K562 (cell line): ENCODE measurements at regions not wholly inside any gene's neighbourhood (a gene's known extent, or its start where the extent isn't known, plus 50 kb on each side); places are given as distances from the start of the nearest gene placed in this dataset.

Experiments used
- ATAC-seq: fragments of 200-7000 bp; cut with Tn5 transposase; 3 replicates; pipeline ENCODE4 v1.9.1; 2020; ENCODE audit warnings: moderate library complexity
- BruUV-seq: library from RNA; stranded (reverse); fragments of 400-500 nt; replicated peaks from 2 replicates; lab custom pipeline; 2021; lab: Mats Ljungman, UMichigan
- CTCF ChIA-PET: fragments of 300-600 bp; formaldehyde crosslinking; extraction: SDS; loops from one replicate; lab custom pipeline; 2021; ENCODE audit warnings: low intra/inter-chr PET ratio; lab: Yijun Ruan, JAX
- POLR2A ChIA-PET: fragments of 300-600, 350-650 bp; sonication (Branson Sonifier 250); formaldehyde crosslinking; extraction: SDS; loops from one replicate; lab custom pipeline; 2021; ENCODE audit warnings: antibody characterized with exemption, inconsistent platforms; lab: Yijun Ruan, JAX
- DNase-seq, 4 experiments: peaks; one replicate each; pipeline versions ENCODE4 v3.0.0 to v3.0.0-alpha.2; 2011 to 2018; ENCODE audit warnings: low spot score in 3 of 4, mixed read lengths in 3 of 4; ENCODE audit errors: extremely low read depth in 1 of 4
- FAIRE-seq: peaks from 2 replicates; lab custom pipeline; 2011; peaks lifted over from hg19 to GRCh38; lab: Jason Lieb, UNC
- H2AFZ ChIP-seq: 2 replicates; pipeline ENCODE4 v1.6.0; 2011; ENCODE audit warnings: low read depth, low read length, control low read depth, inconsistent platforms
- H3K27ac ChIP-seq: fragments of 200-600 bp; 3 replicates; pipeline ENCODE4 v1.8.0; 2011; ENCODE audit warnings: low read depth, mild to moderate bottlenecking, control low read depth, inconsistent platforms, low read length, moderate library complexity, mixed read lengths; ENCODE audit errors: extremely low read depth
- H3K27me3 ChIP-seq, 2 experiments: fragments of 300-600 bp in 1 of 2; 2 replicates in 1 of 2; 3 replicates in 1 of 2; pipeline versions ENCODE4 v1.6.0 to v1.8.0; 2011; ENCODE audit warnings: inconsistent platforms in 2 of 2, low read length in 2 of 2, mild to moderate bottlenecking in 1 of 2, mixed read lengths in 1 of 2, moderate library complexity in 1 of 2; ENCODE audit not compliant: control insufficient read depth in 2 of 2, insufficient read depth in 2 of 2
- H3K36me3 ChIP-seq: fragments of 300-600 bp; 3 replicates; pipeline ENCODE4 v1.8.0; 2011; ENCODE audit warnings: mild to moderate bottlenecking, low read length, inconsistent platforms; ENCODE audit not compliant: control insufficient read depth, insufficient read depth
- H3K4me1 ChIP-seq, 2 experiments: fragments of 200-600 bp in 1 of 2; replicated peaks in 1 of 2; 2 replicates in 1 of 2; 3 replicates in 1 of 2; pipeline versions ENCODE4 v1.5.1 to v1.8.0; 2011; ENCODE audit warnings: inconsistent platforms in 2 of 2, low read length in 2 of 2, mild to moderate bottlenecking in 1 of 2, mixed read lengths in 1 of 2, moderate library complexity in 1 of 2; ENCODE audit not compliant: control insufficient read depth in 2 of 2, insufficient read depth in 2 of 2
- H3K4me2 ChIP-seq: 2 replicates; pipeline ENCODE4 v1.6.1; 2011; ENCODE audit warnings: low read length, control low read depth, inconsistent platforms, mixed read lengths; ENCODE audit not compliant: insufficient read depth
- H3K4me3 ChIP-seq: fragments of 200-600 bp; sonication (generic), shearing (Covaris generic); 2 replicates; pipeline ENCODE4 v1.5.1; 2016; ENCODE audit warnings: control low read depth, inconsistent platforms
- H3K79me2 ChIP-seq: fragments of 200-600 bp; 3 replicates; pipeline ENCODE4 v1.8.0; 2011; ENCODE audit warnings: low read length, inconsistent platforms; ENCODE audit not compliant: control insufficient read depth, insufficient read depth
- H3K9ac ChIP-seq, 2 experiments: 2 replicates each; pipeline versions ENCODE4 v1.6.0 to v1.6.1; 2011; ENCODE audit warnings: low read depth in 2 of 2, low read length in 2 of 2, control low read depth in 1 of 2, inconsistent platforms in 1 of 2, mild to moderate bottlenecking in 1 of 2, mixed read lengths in 1 of 2; ENCODE audit not compliant: insufficient read depth in 1 of 2
- H3K9me1 ChIP-seq: one replicate; pipeline ENCODE4 v1.6.0; 2011; ENCODE audit warnings: inconsistent platforms, mild to moderate bottlenecking, low read length, moderate library complexity; ENCODE audit not compliant: control insufficient read depth, insufficient read depth
- H3K9me3 ChIP-seq: replicated peaks from 2 replicates; pipeline ENCODE4 v1.5.1; 2011; ENCODE audit warnings: low read depth, low read length, inconsistent platforms; ENCODE audit not compliant: control insufficient read depth, insufficient read depth
- H4K20me1 ChIP-seq: replicated peaks from 2 replicates; pipeline ENCODE4 v1.6.1; 2011; ENCODE audit warnings: low read length, inconsistent platforms, mixed read lengths; ENCODE audit not compliant: control insufficient read depth, insufficient read depth
- ARHGAP35 ChIP-seq: fragments of 450-650 bp; IDR thresholded peaks from 2 replicates; pipeline ENCODE4 v1.6.1; 2018; ENCODE audit not compliant: partially characterized antibody
- MTF1 ChIP-seq: fragments of 250-450 bp; sonication (Bioruptor Pico); IDR thresholded peaks from 2 replicates; pipeline ENCODE4 v1.9.0; 2021; ENCODE audit warnings: moderate library complexity, mild to moderate bottlenecking, inconsistent platforms, borderline replicate concordance
- NR2C1 ChIP-seq, 2 experiments: fragments of 450-650 bp; IDR thresholded peaks; 2 replicates each; pipeline ENCODE4 v1.6.1; 2017; ENCODE audit warnings: mild to moderate bottlenecking in 2 of 2, antibody characterized with exemption in 1 of 2, inconsistent platforms in 1 of 2, missing compliant biosample characterization in 1 of 2, missing genetic modification characterization in 1 of 2
- NRF1 ChIP-seq, 2 experiments: fragments of 450-650 bp; IDR thresholded peaks in 1 of 2; conservative IDR thresholded peaks in 1 of 2; 2 replicates each; pipeline ENCODE4 v1.6.1; 2014; ENCODE audit warnings: mild to moderate bottlenecking in 2 of 2
- RAD51 ChIP-seq: fragments of 450-650 bp; IDR thresholded peaks from 2 replicates; pipeline ENCODE4 v1.7.1; 2016; ENCODE audit warnings: low read depth, mild to moderate bottlenecking, borderline replicate concordance
- SMAD1 ChIP-seq: fragments of 150-350 bp; IDR thresholded peaks from 2 replicates; pipeline ENCODE4 v1.6.1; 2014; ENCODE audit warnings: low read length, low read depth; ENCODE audit not compliant: partially characterized antibody
- ZFPM2 ChIP-seq: fragments of 250-450 bp; sonication (Bioruptor Pico); IDR thresholded peaks from 2 replicates; pipeline ENCODE4 v1.5.1; 2022; ENCODE audit warnings: mild to moderate bottlenecking
- ZNF146 ChIP-seq: IDR thresholded peaks from one replicate; pipeline ENCODE4 v1.6.1; 2018; ENCODE audit warnings: missing compliant biosample characterization; ENCODE audit not compliant: unreplicated experiment
- ZNF165 ChIP-seq: fragments of 250-450 bp; sonication (Bioruptor Pico); IDR thresholded peaks from 2 replicates; pipeline ENCODE4 v1.4.0; 2020; ENCODE audit warnings: borderline replicate concordance
- ZNF699 ChIP-seq: fragments of 250-450 bp; sonication (Bioruptor Pico); IDR thresholded peaks from 2 replicates; pipeline ENCODE4 v1.8.0; 2021; ENCODE audit warnings: mild to moderate bottlenecking, moderate library complexity; ENCODE audit not compliant: insufficient replicate concordance
- ZNF77 ChIP-seq: fragments of 250-450 bp; sonication (Bioruptor Pico); IDR thresholded peaks from 2 replicates; pipeline ENCODE4 v1.5.0; 2020
- ZNF785 ChIP-seq: fragments of 250-450 bp; sonication (Bioruptor Pico); IDR thresholded peaks from 2 replicates; pipeline ENCODE4 v1.4.0; 2020; ENCODE audit warnings: mild to moderate bottlenecking
- ZSCAN29 ChIP-seq: fragments of 450-650 bp; IDR thresholded peaks from 2 replicates; pipeline ENCODE4 v1.6.1; 2017
- in situ Hi-C: fragments of 300-500 bp; cut with MboI; formaldehyde crosslinking; loops from 4 replicates; pipeline ENCODE4 v1.15.0; 2018; ENCODE audit warnings: inconsistent platforms, mixed read lengths
- intact Hi-C: fragments of 100-400 bp; cut with micrococcal nuclease; formaldehyde crosslinking; loops from 2 replicates; pipeline ENCODE4 v1.14.2; 2022
- TF ChIP-seq, protein P1 (sequence below), 2 experiments: fragments of 450-650 bp in 1 of 2; sonication (generic) in 1 of 2; formaldehyde crosslinking; conservative IDR thresholded peaks; 2 replicates each; pipeline versions ENCODE4 v1.4.0 to v1.8.1; 2020 to 2022; ENCODE audit warnings: mild to moderate bottlenecking in 1 of 2, missing genetic modification reagents in 1 of 2
- TF ChIP-seq, protein P2 (sequence below), 2 experiments: fragments of 200-800 bp in 1 of 2; sonication (Bioruptor generic) in 1 of 2; sonication (generic) in 1 of 2; formaldehyde crosslinking in 1 of 2; IDR thresholded peaks in 1 of 2; conservative IDR thresholded peaks in 1 of 2; 2 replicates each; pipeline versions ENCODE4 v1.5.0 to v1.6.1; 2016 to 2020; ENCODE audit warnings: missing compliant biosample characterization in 1 of 2, missing genetic modification characterization in 1 of 2, missing genetic modification reagents in 1 of 2
- TF ChIP-seq, protein P3 (sequence below): fragments of 250-450 bp; sonication (Bioruptor Pico); IDR thresholded peaks from 2 replicates; pipeline ENCODE4 v1.9.0; 2021; ENCODE audit warnings: mild to moderate bottlenecking

DNA sequence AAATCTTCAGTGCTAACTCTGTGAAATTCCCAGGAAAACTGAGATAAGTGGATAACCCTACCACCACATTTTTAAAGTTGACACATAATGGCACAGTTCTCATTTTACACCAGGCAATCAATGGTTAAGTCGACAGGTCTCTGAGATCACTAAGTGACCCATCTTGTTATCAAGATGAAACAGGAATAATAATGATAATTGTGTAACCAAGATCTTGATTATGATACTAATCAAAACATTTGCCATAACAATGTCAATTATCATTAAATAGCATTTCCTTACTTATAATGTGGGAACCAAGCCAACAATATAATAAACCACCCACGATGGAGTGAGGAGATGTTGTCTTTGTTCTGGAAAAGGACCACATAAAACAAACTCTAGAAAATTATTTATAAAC lies 541.6 kb downstream of the TFAP2B start (continued):
- TF ChIP-seq NRF1 (conservative IDR thresholded peaks at IDR 0.05 in 1 of 2, IDR thresholded peaks at IDR 0.05 in 1 of 2) (no peak), ZNF699 (no peak), SMAD1 (no peak), MTF1 (CRISPR knock-in tag) (no peak), RAD51 (no peak), NR2C1 (IDR thresholded peaks at IDR 0.05) (no peak), NR2C1 (tag; IDR thresholded peaks at IDR 0.05) (no peak)
- TF ChIP-seq, protein P1, sequence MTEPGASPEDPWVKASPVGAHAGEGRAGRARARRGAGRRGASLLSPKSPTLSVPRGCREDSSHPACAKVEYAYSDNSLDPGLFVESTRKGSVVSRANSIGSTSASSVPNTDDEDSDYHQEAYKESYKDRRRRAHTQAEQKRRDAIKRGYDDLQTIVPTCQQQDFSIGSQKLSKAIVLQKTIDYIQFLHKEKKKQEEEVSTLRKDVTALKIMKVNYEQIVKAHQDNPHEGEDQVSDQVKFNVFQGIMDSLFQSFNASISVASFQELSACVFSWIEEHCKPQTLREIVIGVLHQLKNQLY (CRISPR knock-in tag; conservative IDR thresholded peaks at IDR 0.05) = no peak

DNA sequence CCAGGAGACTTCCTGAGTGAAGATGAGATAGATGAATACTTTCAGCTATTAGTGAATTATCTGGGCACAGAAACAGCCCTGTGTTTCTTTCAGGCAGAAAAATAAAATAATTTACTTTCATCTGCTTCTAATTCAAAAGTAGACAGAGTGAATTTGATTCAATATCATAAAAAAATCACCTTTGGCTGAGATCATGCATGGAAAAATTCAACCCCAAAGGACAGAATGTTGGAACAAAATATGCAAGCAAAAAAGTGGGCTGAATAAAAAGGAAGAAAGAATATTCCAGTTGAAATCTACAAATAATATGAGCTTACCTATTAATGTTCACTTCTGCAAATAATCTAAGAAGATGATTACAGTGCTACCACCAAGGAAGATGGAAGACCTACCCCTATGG lies 546.9 kb downstream of the TFAP2B start:
- intact Hi-C loops (no loop called here), in situ Hi-C loops (no loop called here)
- no peaks in the 10 kb centered on the region for H3K9me1 ChIP-seq
- no peak for DNase-seq
- H3K27me3 ChIP-seq = no peaks in the 10 kb centered on the region
- H2AFZ ChIP-seq = no peak overlapping the region
- CTCF ChIA-PET = no interaction called here
- H4K20me1 ChIP-seq = no peaks in the 10 kb centered on the region
- H3K4me1 ChIP-seq = no peaks in the 10 kb centered on the region
- no peak for ATAC-seq
- POLR2A ChIA-PET = no interaction called here
- no peak overlapping the region for H3K4me2 ChIP-seq
- TF ChIP-seq ZNF165 (CRISPR knock-in tag) (no peak), ZNF77 (no peak), ZSCAN29 (no peak), ZFPM2 (CRISPR knock-in tag) (no peak), ARHGAP35 (no peak), ZNF146 (CRISPR knock-in tag) (no peak), NRF1 (conservative IDR thresholded peaks at IDR 0.05 in 1 of 2, IDR thresholded peaks at IDR 0.05 in 1 of 2) (no peak), ZNF785 (CRISPR knock-in tag) (no peak)
- TF ChIP-seq, protein P2, sequence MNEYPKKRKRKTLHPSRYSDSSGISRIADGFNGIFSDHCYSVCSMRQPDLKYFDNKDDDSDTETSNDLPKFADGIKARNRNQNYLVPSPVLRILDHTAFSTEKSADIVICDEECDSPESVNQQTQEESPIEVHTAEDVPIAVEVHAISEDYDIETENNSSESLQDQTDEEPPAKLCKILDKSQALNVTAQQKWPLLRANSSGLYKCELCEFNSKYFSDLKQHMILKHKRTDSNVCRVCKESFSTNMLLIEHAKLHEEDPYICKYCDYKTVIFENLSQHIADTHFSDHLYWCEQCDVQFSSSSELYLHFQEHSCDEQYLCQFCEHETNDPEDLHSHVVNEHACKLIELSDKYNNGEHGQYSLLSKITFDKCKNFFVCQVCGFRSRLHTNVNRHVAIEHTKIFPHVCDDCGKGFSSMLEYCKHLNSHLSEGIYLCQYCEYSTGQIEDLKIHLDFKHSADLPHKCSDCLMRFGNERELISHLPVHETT (CRISPR knock-in tag; conservative IDR thresholded peaks at IDR 0.05 in 1 of 2, IDR thresholded peaks at IDR 0.05 in 1 of 2) = no peak
- TF ChIP-seq, protein P3, sequence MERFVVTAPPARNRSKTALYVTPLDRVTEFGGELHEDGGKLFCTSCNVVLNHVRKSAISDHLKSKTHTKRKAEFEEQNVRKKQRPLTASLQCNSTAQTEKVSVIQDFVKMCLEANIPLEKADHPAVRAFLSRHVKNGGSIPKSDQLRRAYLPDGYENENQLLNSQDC (CRISPR knock-in tag) = no peak
- H3K36me3 ChIP-seq = no peaks in the 10 kb centered on the region
- FAIRE-seq = no peak
- BruUV-seq = no TSS peak
- H3K4me3 ChIP-seq = no peak overlapping the region
- no peaks in the 10 kb centered on the region for H3K9me3 ChIP-seq
- no peak overlapping the region for H3K27ac ChIP-seq
- no peaks in the 10 kb centered on the region for H3K79me2 ChIP-seq
- no peak overlapping the region for H3K9ac ChIP-seq
